ENCODE measurements at regions not wholly inside any gene's neighbourhood (a gene's known extent, or its start where the extent isn't known, plus 50 kb on each side); places are given as distances from the start of the nearest gene placed in this dataset.
A peak's percentile ranks its signal among the peaks of the same experiment; 100 is the strongest.

GRCh38 chr2:106030287-106031268, 163.5 kb downstream of the UXS1 start:
- Histone ChIP-seq H3K9me1 (ENCODE audit: insufficient read depth, low read length) (no peaks in the 10 kb centered on the region), H2AK9ac (replicated peaks; ENCODE audit: low read depth, low read length, poor library complexity) (no peak overlapping the region), H4K5ac (ENCODE audit: low read depth, low read length) (peak overlapping the region; percentile 74; the same call in 1 of the 2 replicates), H4K91ac (ENCODE audit: insufficient read depth, low read depth, low read length) (peak overlapping the region; percentile 74), H3K56ac (ENCODE audit: extremely low read depth, insufficient read depth, low read length) (no peak overlapping the region), H2BK120ac (ENCODE audit: low read depth, low read length) (peak overlapping the region; percentile 53), H3K14ac (replicated peaks; ENCODE audit: low read depth, low read length) (0 out of 2 replicates have a peak overlapping the region, but pooled peaks have one; percentile 15), H3K27ac (ENCODE audit: insufficient read depth, low read length) (peak overlapping the region; percentile 31; the same call in 1 of the 2 replicates), H2AFZ (replicated peaks; ENCODE audit: low read length, poor library complexity) (peak overlapping the region; percentile 82), H3K4me3 (ENCODE audit: insufficient read depth, low read depth, low read length) (no peak overlapping the region), H3K18ac (ENCODE audit: low read depth, low read length) (peak overlapping the region; percentile 44; the same call in 1 of the 2 replicates), H4K20me1 (ENCODE audit: insufficient read depth, low read length) (no peaks in the 10 kb centered on the region), H2AK5ac (ENCODE audit: low read depth, low read length) (0 out of 2 replicates have a peak overlapping the region, but pooled peaks have one; percentile 11), H2BK5ac (ENCODE audit: low read depth, low read length, poor library complexity, severe bottlenecking) (no peak overlapping the region), H2BK15ac (ENCODE audit: low read depth, low read length) (peak overlapping the region; percentile 12; the same call in 2 of the 3 replicates), H2BK20ac (ENCODE audit: low read depth, low read length) (peak overlapping the region; percentile 51), H3K27me3 (ENCODE audit: control insufficient read depth, insufficient read depth, low read length) (peaks cover 7% of the 10 kb centered on the region; the same call in 1 of the 2 replicates), H3K4me1 (ENCODE audit: control insufficient read depth, insufficient read depth, low read length) (peaks cover 6% of the 10 kb centered on the region), H3K9ac (ENCODE audit: low read depth, low read length) (peak overlapping the region; percentile 3; the same call in 1 of the 2 replicates), H3K23ac (ENCODE audit: low read depth, low read length) (0 out of 2 replicates have a peak overlapping the region, but pooled peaks have one; percentile 3), H3K36me3 (ENCODE audit: control insufficient read depth, insufficient read depth, low read length) (no peaks in the 10 kb centered on the region), H3K79me1 (ENCODE audit: low read depth in 1 of 2, low read length in 2 of 2) (no peaks in the 10 kb centered on the region), H3K9me3 (ENCODE audit: control insufficient read depth, insufficient read depth, low read length) (no peaks in the 10 kb centered on the region), H4K8ac (ENCODE audit: low read depth in 2 of 2, low read length in 2 of 2) (peak overlapping the region; percentile 64 to 84; a peak in 3 of 4 replicates), H3K4me2 (ENCODE audit: low read depth, low read length) (peak overlapping the region; percentile 46; the same call in 1 of the 2 replicates), H3K4ac (ENCODE audit: low read depth, low read length) (peak overlapping the region; percentile 32)
- intact Hi-C loops (cut with micrococcal nuclease) (no loop called here), dilution Hi-C loops (cut with HindIII; ENCODE audit: low sequenced_read_pairs, unreplicated experiment) (no loop called here), in situ Hi-C loops (cut with MboI; ENCODE audit: low sequenced_read_pairs) (no loop called here)
- BruUV-seq (replicated peaks): no TSS peak
- ATAC-seq (ENCODE audit: low read depth) (peak; percentile 90), DNase-seq (peak; percentile 81)
- TF ChIP-seq RCOR1 (IDR thresholded peaks at IDR 0.05; ENCODE audit: insufficient replicate concordance, low read length) (no peak), CEBPB (IDR thresholded peaks at IDR 0.05; ENCODE audit: low read depth, low read length) (peak; percentile 67), RFX5 (IDR thresholded peaks at IDR 0.05; ENCODE audit: low read depth, low read length) (no peak), SMC3 (IDR thresholded peaks at IDR 0.05; ENCODE audit: low read depth, low read length) (no peak)
- ChIA-PET CTCF (no interaction called here), POLR2A (ENCODE audit: unreplicated experiment) (no interaction called here)
- WGBS, 2 experiments (ENCODE audit: extremely low coverage in 2 of 2, insufficient read length in 1 of 2): 21% methylated on average over 3 of the region's 14 CpGs; no CpG with 5 or more reads in 1 of the 2 experiments
